OCI-LY1 (cell line): ENCODE measurements at regions not wholly inside any gene's neighbourhood (a gene's known extent, or its start where the extent isn't known, plus 50 kb on each side); places are given as distances from the start of the nearest gene placed in this dataset.

Experiments
- H2AFZ ChIP-seq: fragments of 200-600 bp; sonication (generic), shearing (Covaris generic); 2 replicates; pipeline ENCODE4 v1.6.0; 2014; ENCODE audit warnings: antibody characterized with exemption, mild to moderate bottlenecking, low read length
- H3F3A ChIP-seq: fragments of 200-600 bp; sonication (generic), shearing (Covaris generic); 2 replicates; pipeline ENCODE4 v1.6.0; 2014; ENCODE audit warnings: mild to moderate bottlenecking, antibody characterized with exemption, low read length, moderate library complexity; ENCODE audit not compliant: insufficient read depth
- H3K27ac ChIP-seq: fragments of 200-600 bp; sonication (generic); 2 replicates; pipeline ENCODE4 v1.5.1; 2014; ENCODE audit warnings: low read length, mixed run types, mild to moderate bottlenecking, low read depth; ENCODE audit not compliant: poor library complexity, severe bottlenecking
- H3K27me3 ChIP-seq: fragments of 200-600 bp; sonication (generic); 2 replicates; pipeline ENCODE4 v1.6.0; 2014; ENCODE audit warnings: antibody characterized with exemption, mild to moderate bottlenecking, low read length, moderate library complexity; ENCODE audit not compliant: insufficient read depth
- H3K36me3 ChIP-seq: fragments of 200-600 bp; sonication (generic); 2 replicates; pipeline ENCODE4 v1.6.1; 2014; ENCODE audit warnings: mild to moderate bottlenecking, antibody characterized with exemption, low read length, moderate library complexity, mixed read lengths; ENCODE audit not compliant: insufficient read depth
- H3K4me1 ChIP-seq: fragments of 200-600 bp; sonication (generic); 2 replicates; pipeline ENCODE4 v1.5.1; 2014; ENCODE audit warnings: mild to moderate bottlenecking, low read length, moderate library complexity; ENCODE audit not compliant: insufficient read depth, severe bottlenecking
- H3K4me2 ChIP-seq: fragments of 200-600 bp; sonication (generic), shearing (Covaris generic); 2 replicates; pipeline ENCODE4 v1.6.1; 2014; ENCODE audit warnings: low read length
- H3K4me3 ChIP-seq: fragments of 200-600 bp; sonication (generic); 2 replicates; pipeline ENCODE4 v1.5.1; 2014; ENCODE audit warnings: low read length, low read depth, mild to moderate bottlenecking, mixed read lengths; ENCODE audit not compliant: poor library complexity, severe bottlenecking
- H3K79me2 ChIP-seq: fragments of 200-600 bp; shearing (Covaris generic); 2 replicates; pipeline ENCODE4 v1.6.1; 2016; ENCODE audit warnings: mixed run types, low read length, mixed read lengths; ENCODE audit not compliant: insufficient read depth
- H3K9ac ChIP-seq: fragments of 200-600 bp; sonication (generic), shearing (Covaris generic); 2 replicates; pipeline ENCODE4 v1.6.1; 2014; ENCODE audit warnings: mild to moderate bottlenecking, low read length, mixed read lengths
- H3K9me2 ChIP-seq: fragments of 200-600 bp; sonication (generic), shearing (Covaris generic); 2 replicates; pipeline ENCODE4 v1.6.1; 2014; ENCODE audit warnings: low read depth, mild to moderate bottlenecking, low read length, mixed read lengths
- H3K9me3 ChIP-seq: fragments of 200-600 bp; shearing (Covaris generic); 2 replicates; pipeline ENCODE4 v1.6.1; 2014; ENCODE audit warnings: low read length, mixed read lengths
- H4K20me1 ChIP-seq: fragments of 200-600 bp; sonication (generic), shearing (Covaris generic); 2 replicates; pipeline ENCODE4 v1.6.0; 2016; ENCODE audit warnings: mild to moderate bottlenecking, low read length; ENCODE audit not compliant: insufficient read depth
- CTCF ChIP-seq: fragments of 200-600 bp; sonication (generic), shearing (Covaris generic); IDR thresholded peaks from 2 replicates; pipeline ENCODE4 v1.5.1; 2017; ENCODE audit warnings: mild to moderate bottlenecking, antibody characterized with exemption, low read length, moderate library complexity, mixed read lengths
- EZH2 ChIP-seq: fragments of 200-600 bp; sonication (generic), shearing (Covaris generic); IDR thresholded peaks from 2 replicates; pipeline ENCODE4 v1.8.0; 2017; ENCODE audit warnings: borderline replicate concordance, mixed run types, mild to moderate bottlenecking, antibody characterized with exemption, low read length, moderate library complexity, mixed read lengths

GRCh38 chr11:104781037-104781436, 117.2 kb downstream of the CASP12 start:
- Histone ChIP-seq H4K20me1 (no peaks in the 10 kb centered on the region), H3K36me3 (no peaks in the 10 kb centered on the region), H3K4me3 (no peak overlapping the region), H3K4me1 (no peaks in the 10 kb centered on the region), H3K9me3 (no peaks in the 10 kb centered on the region), H3K27me3 (no peaks in the 10 kb centered on the region), H3K4me2 (no peak overlapping the region), H3K9me2 (no peaks in the 10 kb centered on the region), H3K27ac (no peak overlapping the region), H3K9ac (no peak overlapping the region), H3K79me2 (no peaks in the 10 kb centered on the region), H3F3A (no peaks in the 10 kb centered on the region), H2AFZ (no peak overlapping the region)
- TF ChIP-seq CTCF = no peak
- no peak for TF ChIP-seq EZH2

- Histone ChIP-seq H3K9me2 (no peaks in the 10 kb centered on the region), H3K36me3 (no peaks in the 10 kb centered on the region), H3F3A (no peaks in the 10 kb centered on the region), H3K4me3 (no peak overlapping the region), H3K4me2 (no peak overlapping the region), H3K79me2 (no peaks in the 10 kb centered on the region), H4K20me1 (no peaks in the 10 kb centered on the region), H3K4me1 (no peaks in the 10 kb centered on the region), H3K27ac (no peak overlapping the region), H2AFZ (no peak overlapping the region), H3K9ac (no peak overlapping the region), H3K27me3 (no peaks in the 10 kb centered on the region), H3K9me3 (no peaks in the 10 kb centered on the region)
- TF ChIP-seq EZH2 = no peak
- TF ChIP-seq CTCF = no peak
Observed at GRCh38 chr11:104776501-104777170, 121.6 kb downstream of the CASP12 start.

- no peaks in the 10 kb centered on the region for H3F3A ChIP-seq
- H3K4me2 ChIP-seq = no peak overlapping the region
- no peak overlapping the region for H2AFZ ChIP-seq
- H3K36me3 ChIP-seq = no peaks in the 10 kb centered on the region
- no peak overlapping the region for H3K27ac ChIP-seq
- H3K4me1 ChIP-seq = no peaks in the 10 kb centered on the region
- no peaks in the 10 kb centered on the region for H3K27me3 ChIP-seq
- TF ChIP-seq EZH2 (no peak), CTCF (no peak)
- H3K9me2 ChIP-seq = no peaks in the 10 kb centered on the region
- no peaks in the 10 kb centered on the region for H4K20me1 ChIP-seq
- no peak overlapping the region for H3K9ac ChIP-seq
- H3K9me3 ChIP-seq = no peaks in the 10 kb centered on the region
- no peak overlapping the region for H3K4me3 ChIP-seq
- no peaks in the 10 kb centered on the region for H3K79me2 ChIP-seq
Observed at GRCh38 chr11:104774578-104774977, 123.7 kb downstream of the CASP12 start.
